K562 (cell line): ENCODE measurements at regions not wholly inside any gene's neighbourhood (a gene's known extent, or its start where the extent isn't known, plus 50 kb on each side); places are given as distances from the start of the nearest gene placed in this dataset.

Experiments used
- ATAC-seq: fragments of 200-7000 bp; cut with Tn5 transposase; 3 replicates; pipeline ENCODE4 v1.9.1; 2020; ENCODE audit warnings: moderate library complexity
- BruUV-seq: library from RNA; stranded (reverse); fragments of 400-500 nt; replicated peaks from 2 replicates; lab custom pipeline; 2021; lab: Mats Ljungman, UMichigan
- CTCF ChIA-PET: fragments of 300-600 bp; formaldehyde crosslinking; extraction: SDS; loops from one replicate; lab custom pipeline; 2021; ENCODE audit warnings: low intra/inter-chr PET ratio; lab: Yijun Ruan, JAX
- POLR2A ChIA-PET: fragments of 300-600, 350-650 bp; sonication (Branson Sonifier 250); formaldehyde crosslinking; extraction: SDS; loops from one replicate; lab custom pipeline; 2021; ENCODE audit warnings: antibody characterized with exemption, inconsistent platforms; lab: Yijun Ruan, JAX
- DNase-seq, 4 experiments: peaks; one replicate each; pipeline versions ENCODE4 v3.0.0 to v3.0.0-alpha.2; 2011 to 2018; ENCODE audit warnings: low spot score in 3 of 4, mixed read lengths in 3 of 4; ENCODE audit errors: extremely low read depth in 1 of 4
- FAIRE-seq: peaks from 2 replicates; lab custom pipeline; 2011; peaks lifted over from hg19 to GRCh38; lab: Jason Lieb, UNC
- H2AFZ ChIP-seq: 2 replicates; pipeline ENCODE4 v1.6.0; 2011; ENCODE audit warnings: low read depth, low read length, control low read depth, inconsistent platforms
- H3K27ac ChIP-seq: fragments of 200-600 bp; 3 replicates; pipeline ENCODE4 v1.8.0; 2011; ENCODE audit warnings: low read depth, mild to moderate bottlenecking, control low read depth, inconsistent platforms, low read length, moderate library complexity, mixed read lengths; ENCODE audit errors: extremely low read depth
- H3K27me3 ChIP-seq, 2 experiments: fragments of 300-600 bp in 1 of 2; 2 replicates in 1 of 2; 3 replicates in 1 of 2; pipeline versions ENCODE4 v1.6.0 to v1.8.0; 2011; ENCODE audit warnings: inconsistent platforms in 2 of 2, low read length in 2 of 2, mild to moderate bottlenecking in 1 of 2, mixed read lengths in 1 of 2, moderate library complexity in 1 of 2; ENCODE audit not compliant: control insufficient read depth in 2 of 2, insufficient read depth in 2 of 2
- H3K36me3 ChIP-seq: fragments of 300-600 bp; 3 replicates; pipeline ENCODE4 v1.8.0; 2011; ENCODE audit warnings: mild to moderate bottlenecking, low read length, inconsistent platforms; ENCODE audit not compliant: control insufficient read depth, insufficient read depth
- H3K4me1 ChIP-seq, 2 experiments: fragments of 200-600 bp in 1 of 2; replicated peaks in 1 of 2; 2 replicates in 1 of 2; 3 replicates in 1 of 2; pipeline versions ENCODE4 v1.5.1 to v1.8.0; 2011; ENCODE audit warnings: inconsistent platforms in 2 of 2, low read length in 2 of 2, mild to moderate bottlenecking in 1 of 2, mixed read lengths in 1 of 2, moderate library complexity in 1 of 2; ENCODE audit not compliant: control insufficient read depth in 2 of 2, insufficient read depth in 2 of 2
- H3K4me2 ChIP-seq: 2 replicates; pipeline ENCODE4 v1.6.1; 2011; ENCODE audit warnings: low read length, control low read depth, inconsistent platforms, mixed read lengths; ENCODE audit not compliant: insufficient read depth
- H3K4me3 ChIP-seq: fragments of 200-600 bp; sonication (generic), shearing (Covaris generic); 2 replicates; pipeline ENCODE4 v1.5.1; 2016; ENCODE audit warnings: control low read depth, inconsistent platforms
- H3K79me2 ChIP-seq: fragments of 200-600 bp; 3 replicates; pipeline ENCODE4 v1.8.0; 2011; ENCODE audit warnings: low read length, inconsistent platforms; ENCODE audit not compliant: control insufficient read depth, insufficient read depth
- H3K9ac ChIP-seq, 2 experiments: 2 replicates each; pipeline versions ENCODE4 v1.6.0 to v1.6.1; 2011; ENCODE audit warnings: low read depth in 2 of 2, low read length in 2 of 2, control low read depth in 1 of 2, inconsistent platforms in 1 of 2, mild to moderate bottlenecking in 1 of 2, mixed read lengths in 1 of 2; ENCODE audit not compliant: insufficient read depth in 1 of 2
- H3K9me1 ChIP-seq: one replicate; pipeline ENCODE4 v1.6.0; 2011; ENCODE audit warnings: inconsistent platforms, mild to moderate bottlenecking, low read length, moderate library complexity; ENCODE audit not compliant: control insufficient read depth, insufficient read depth
- H3K9me3 ChIP-seq: replicated peaks from 2 replicates; pipeline ENCODE4 v1.5.1; 2011; ENCODE audit warnings: low read depth, low read length, inconsistent platforms; ENCODE audit not compliant: control insufficient read depth, insufficient read depth
- H4K20me1 ChIP-seq: replicated peaks from 2 replicates; pipeline ENCODE4 v1.6.1; 2011; ENCODE audit warnings: low read length, inconsistent platforms, mixed read lengths; ENCODE audit not compliant: control insufficient read depth, insufficient read depth
- CREB3 ChIP-seq: fragments of 450-650 bp; conservative IDR thresholded peaks from 2 replicates; pipeline ENCODE4 v1.6.1; 2016; ENCODE audit warnings: missing genetic modification characterization, low read depth, mild to moderate bottlenecking, missing compliant biosample characterization, moderate library complexity
- FOSL1 ChIP-seq: fragments of 200-800 bp; sonication (Bioruptor generic); conservative IDR thresholded peaks from 2 replicates; pipeline ENCODE4 v1.6.1; 2016; ENCODE audit warnings: missing genetic modification characterization, missing compliant biosample characterization
- FOXA1 ChIP-seq: fragments of 450-650 bp; IDR thresholded peaks from 2 replicates; pipeline ENCODE4 v1.6.1; 2016; ENCODE audit warnings: mild to moderate bottlenecking, borderline replicate concordance
- FOXP1 ChIP-seq: sonication (generic); formaldehyde crosslinking; IDR thresholded peaks from 2 replicates; pipeline ENCODE4 v1.8.0; 2022; ENCODE audit warnings: mild to moderate bottlenecking, missing genetic modification reagents
- GTF2A2 ChIP-seq: IDR thresholded peaks from 2 replicates; pipeline ENCODE4 v1.6.1; 2016; ENCODE audit warnings: mild to moderate bottlenecking, missing genetic modification characterization, missing compliant biosample characterization
- KAT2B ChIP-seq: IDR thresholded peaks from one replicate; pipeline ENCODE4 v1.6.1; 2012; ENCODE audit warnings: low read depth, mild to moderate bottlenecking, control low read depth, inconsistent platforms, low read length, moderate library complexity
- KLF10 ChIP-seq: fragments of 250-450 bp; sonication (Bioruptor Pico); IDR thresholded peaks from 2 replicates; pipeline ENCODE4 v1.6.1; 2021; ENCODE audit warnings: matching md5 sums
- MAFF ChIP-seq: IDR thresholded peaks from 2 replicates; pipeline ENCODE4 v1.6.1; 2012; ENCODE audit warnings: low read length, improper control_type of control experiment
- MXD1 ChIP-seq: fragments of 250-450 bp; sonication (Bioruptor Pico); IDR thresholded peaks from 2 replicates; pipeline ENCODE4 v1.8.0; 2021; ENCODE audit warnings: borderline replicate concordance, mild to moderate bottlenecking, moderate library complexity; ENCODE audit not compliant: poor library complexity, severe bottlenecking
- PCBP2 ChIP-seq: fragments of 200-400 bp; formaldehyde crosslinking; IDR thresholded peaks from 2 replicates; pipeline ENCODE4 v1.6.1; 2018; ENCODE audit warnings: low read length, low read depth, mild to moderate bottlenecking, moderate library complexity; ENCODE audit not compliant: poor library complexity, severe bottlenecking
- SP2 ChIP-seq: IDR thresholded peaks from 2 replicates; pipeline ENCODE4 v1.6.1; 2011; ENCODE audit warnings: mild to moderate bottlenecking, low read depth, low read length, moderate library complexity; ENCODE audit not compliant: poor library complexity, severe bottlenecking; ENCODE audit errors: extremely low read depth
- SPI1 ChIP-seq: IDR thresholded peaks from 2 replicates; pipeline ENCODE4 v1.6.1; 2011; ENCODE audit warnings: low read depth, low read length, control low read depth, borderline replicate concordance
- SREBF2 ChIP-seq: sonication (generic); formaldehyde crosslinking; IDR thresholded peaks from 2 replicates; pipeline ENCODE4 v1.4.0; 2020; ENCODE audit warnings: mild to moderate bottlenecking, missing genetic modification reagents
- ZBTB1 ChIP-seq: sonication (generic); formaldehyde crosslinking; IDR thresholded peaks from 2 replicates; pipeline ENCODE4 v1.8.1; 2023; ENCODE audit warnings: missing genetic modification reagents, low read depth, mild to moderate bottlenecking, borderline replicate concordance
- ZNF511 ChIP-seq: sonication (generic); formaldehyde crosslinking; IDR thresholded peaks from 2 replicates; pipeline ENCODE4 v1.8.0; 2022; ENCODE audit warnings: mild to moderate bottlenecking, missing genetic modification reagents
- in situ Hi-C: fragments of 300-500 bp; cut with MboI; formaldehyde crosslinking; loops from 4 replicates; pipeline ENCODE4 v1.15.0; 2018; ENCODE audit warnings: inconsistent platforms, mixed read lengths
- intact Hi-C: fragments of 100-400 bp; cut with micrococcal nuclease; formaldehyde crosslinking; loops from 2 replicates; pipeline ENCODE4 v1.14.2; 2022

GRCh38 chr21:25191141-25191540 is 416.1 kb downstream of the MRPL39 start:
- Histone ChIP-seq H3K36me3 (no peaks in the 10 kb centered on the region), H3K9ac (no peak overlapping the region), H3K27me3 (no peaks in the 10 kb centered on the region), H3K79me2 (no peaks in the 10 kb centered on the region), H3K9me3 (no peaks in the 10 kb centered on the region), H3K27ac (no peak overlapping the region), H3K4me2 (no peak overlapping the region), H3K4me3 (no peak overlapping the region), H4K20me1 (no peaks in the 10 kb centered on the region), H3K9me1 (no peaks in the 10 kb centered on the region), H2AFZ (no peak overlapping the region), H3K4me1 (no peaks in the 10 kb centered on the region)
- TF ChIP-seq GTF2A2 (tag), result no peak
- no peak for TF ChIP-seq ZBTB1 (CRISPR knock-in tag)
- no peak for TF ChIP-seq SREBF2
- no peak for TF ChIP-seq KAT2B
- TF ChIP-seq CREB3 (tag), result no peak
- TF ChIP-seq MAFF, result no peak
- TF ChIP-seq FOXP1 (CRISPR knock-in tag), result no peak
- TF ChIP-seq SP2, result no peak
- no peak for TF ChIP-seq FOXA1
- no peak for TF ChIP-seq KLF10
- no peak for TF ChIP-seq ZNF511
- no peak for TF ChIP-seq MXD1
- no peak for TF ChIP-seq PCBP2
- no peak for TF ChIP-seq FOSL1
- TF ChIP-seq SPI1, result no peak
- POLR2A ChIA-PET, result no interaction called here
- DNase-seq (no peak), FAIRE-seq (no peak), ATAC-seq (no peak)
- in situ Hi-C loops (no loop called here), intact Hi-C loops (no loop called here)
- no TSS peak for BruUV-seq
- CTCF ChIA-PET, result no interaction called here
